Colonic mucosa (tissue), 4 donors: ENCODE measurements at regions not wholly inside any gene's neighbourhood (a gene's known extent, or its start where the extent isn't known, plus 50 kb on each side); places are given as distances from the start of the nearest gene placed in this dataset.

Source experiments
- DNase-seq: peaks from one replicate; pipeline ENCODE4 v3.0.0-alpha.2; 2020
- H3K27ac ChIP-seq: fragments of 200-600 bp; one replicate; pipeline ENCODE4 v1.8.0; 2021
- H3K27me3 ChIP-seq: fragments of 200-600 bp; one replicate; pipeline ENCODE4 v1.8.0; 2021
- H3K36me3 ChIP-seq: fragments of 200-600 bp; one replicate; pipeline ENCODE4 v1.8.0; 2021
- H3K4me1 ChIP-seq: fragments of 200-600 bp; one replicate; pipeline ENCODE4 v1.8.0; 2021; ENCODE audit warnings: mild to moderate bottlenecking
- H3K4me3 ChIP-seq: fragments of 200-600 bp; one replicate; pipeline ENCODE4 v1.8.0; 2021
- H3K9ac ChIP-seq, 2 donors: one replicate each; pipeline ENCODE4 v1.7.0; 2013; ENCODE audit warnings: control low read depth in 2 of 2, low read depth in 2 of 2, low read length in 2 of 2
- H3K9me3 ChIP-seq: fragments of 200-600 bp; one replicate; pipeline ENCODE4 v1.8.0; 2021
- CTCF ChIP-seq: fragments of 200-600 bp; IDR thresholded peaks from one replicate; pipeline ENCODE4 v1.8.0; 2022; ENCODE audit warnings: antibody characterized with exemption, mild to moderate bottlenecking
- intact Hi-C: fragments of 100-400 bp; cut with DNase I; formaldehyde crosslinking; loops from one replicate; pipeline ENCODE4 v1.14.1; 2022
- donor health status: healthy.
- donor health status: DM: no; HTN: no; CAD: no.
- donor health status: DM: no; HTN: no; CAD: no.

GRCh38 chr11:134506046-134506445, 94.0 kb upstream of the B3GAT1 start:
- no peak overlapping the region for H3K9ac ChIP-seq
- no peaks in the 10 kb centered on the region for H3K36me3 ChIP-seq
- H3K4me1 ChIP-seq = no peaks in the 10 kb centered on the region
- no peak for TF ChIP-seq CTCF
- H3K27me3 ChIP-seq = no peaks in the 10 kb centered on the region
- DNase-seq = no peak
- H3K4me3 ChIP-seq = no peak overlapping the region
- intact Hi-C loops = no loop called here
- no peaks in the 10 kb centered on the region for H3K9me3 ChIP-seq
- no peak overlapping the region for H3K27ac ChIP-seq

- Histone ChIP-seq H3K4me3 (no peak overlapping the region), H3K27ac (no peak overlapping the region), H3K9me3 (no peaks in the 10 kb centered on the region), H3K36me3 (no peaks in the 10 kb centered on the region), H3K27me3 (no peaks in the 10 kb centered on the region), H3K9ac (no peak overlapping the region), H3K4me1 (no peaks in the 10 kb centered on the region)
- DNase-seq = no peak
- intact Hi-C loops = no loop called here
- no peak for TF ChIP-seq CTCF
Measured at GRCh38 chr11:134505125-134505524, 93.1 kb upstream of the B3GAT1 start.

- H3K27ac ChIP-seq = no peak overlapping the region
- H3K27me3 ChIP-seq = no peaks in the 10 kb centered on the region
- intact Hi-C loops = no loop called here
- H3K9me3 ChIP-seq = no peaks in the 10 kb centered on the region
- no peak for DNase-seq
- H3K9ac ChIP-seq = no peak overlapping the region
- H3K36me3 ChIP-seq = no peaks in the 10 kb centered on the region
- no peak for TF ChIP-seq CTCF
- no peak overlapping the region for H3K4me3 ChIP-seq
- H3K4me1 ChIP-seq = no peaks in the 10 kb centered on the region
Measured at GRCh38 chr11:134504146-134504905, 92.3 kb upstream of the B3GAT1 start.

GRCh38 chr11:134503596-134503995, 91.6 kb upstream of the B3GAT1 start:
- Histone ChIP-seq H3K27ac (no peak overlapping the region), H3K4me3 (no peak overlapping the region), H3K9ac (no peak overlapping the region), H3K9me3 (no peaks in the 10 kb centered on the region), H3K36me3 (no peaks in the 10 kb centered on the region), H3K4me1 (no peaks in the 10 kb centered on the region), H3K27me3 (no peaks in the 10 kb centered on the region)
- no peak for DNase-seq
- intact Hi-C loops = no loop called here
- no peak for TF ChIP-seq CTCF

GRCh38 chr11:134503100-134503499, 91.1 kb upstream of the B3GAT1 start:
- no peak for TF ChIP-seq CTCF
- no peak overlapping the region for H3K27ac ChIP-seq
- H3K36me3 ChIP-seq = no peaks in the 10 kb centered on the region
- H3K4me1 ChIP-seq = no peaks in the 10 kb centered on the region
- intact Hi-C loops = no loop called here
- no peaks in the 10 kb centered on the region for H3K27me3 ChIP-seq
- no peaks in the 10 kb centered on the region for H3K9me3 ChIP-seq
- no peak for DNase-seq
- H3K9ac ChIP-seq = no peak overlapping the region
- no peak overlapping the region for H3K4me3 ChIP-seq
